GM12865 (cell line): ENCODE measurements at regions not wholly inside any gene's neighbourhood (a gene's known extent, or its start where the extent isn't known, plus 50 kb on each side); places are given as distances from the start of the nearest gene placed in this dataset.

ENCODE experiments used
- DNase-seq: peaks from one replicate; pipeline ENCODE4 v3.0.0; 2010; ENCODE audit warnings: low read depth
- H3K4me3 ChIP-seq: 2 replicates; pipeline ENCODE4 v1.5.1; 2011; ENCODE audit warnings: mild to moderate bottlenecking, low read depth, low read length, control low read depth
- CTCF ChIP-seq: IDR thresholded peaks from 2 replicates; pipeline ENCODE4 v1.5.1; 2011; ENCODE audit warnings: low read length, control low read depth, low read depth, inconsistent platforms; ENCODE audit not compliant: insufficient read depth; ENCODE audit errors: missing control alignments

DNA sequence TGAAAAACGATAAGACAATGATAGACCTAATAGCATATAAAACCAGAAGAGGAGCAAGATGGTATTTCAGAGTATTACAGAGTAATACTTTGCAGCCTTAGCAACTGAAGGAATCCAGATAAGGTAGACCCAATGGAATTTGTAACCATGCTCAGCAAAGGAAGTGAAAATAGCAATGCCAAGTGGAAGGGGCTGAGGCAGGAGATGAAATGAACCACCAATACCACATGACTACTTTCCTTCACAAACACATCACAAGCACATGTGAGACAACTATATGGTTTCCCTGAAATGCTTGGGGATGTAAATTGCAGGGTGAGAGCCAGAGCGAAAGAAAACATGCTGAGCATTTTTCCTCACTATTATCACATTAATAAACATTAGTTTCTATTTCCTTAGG, 79.8 kb upstream of the MELK start:
- no peak for DNase-seq
- no peak for TF ChIP-seq CTCF
- H3K4me3 ChIP-seq = no peak overlapping the region

DNA sequence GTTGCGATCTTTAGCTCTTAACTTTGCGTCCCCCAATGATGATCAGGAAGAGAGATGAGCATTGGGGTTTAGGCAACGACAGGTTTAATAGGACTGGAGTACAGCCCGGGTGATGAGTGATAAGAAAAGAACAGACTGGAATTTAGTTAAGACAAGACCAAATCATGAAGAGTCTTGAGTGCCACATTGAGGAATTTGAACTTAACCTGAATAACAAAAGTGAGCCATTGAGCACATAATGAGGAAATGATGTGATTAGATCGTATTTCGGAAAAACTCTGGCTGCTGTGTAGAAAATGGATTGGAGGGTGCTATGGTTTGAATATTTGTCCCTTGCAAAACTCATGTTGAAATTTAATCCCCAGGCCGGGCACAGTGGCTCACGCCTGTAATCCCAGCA, 83.2 kb upstream of the MELK start:
- no peak overlapping the region for H3K4me3 ChIP-seq
- TF ChIP-seq CTCF = no peak
- no peak for DNase-seq

DNA sequence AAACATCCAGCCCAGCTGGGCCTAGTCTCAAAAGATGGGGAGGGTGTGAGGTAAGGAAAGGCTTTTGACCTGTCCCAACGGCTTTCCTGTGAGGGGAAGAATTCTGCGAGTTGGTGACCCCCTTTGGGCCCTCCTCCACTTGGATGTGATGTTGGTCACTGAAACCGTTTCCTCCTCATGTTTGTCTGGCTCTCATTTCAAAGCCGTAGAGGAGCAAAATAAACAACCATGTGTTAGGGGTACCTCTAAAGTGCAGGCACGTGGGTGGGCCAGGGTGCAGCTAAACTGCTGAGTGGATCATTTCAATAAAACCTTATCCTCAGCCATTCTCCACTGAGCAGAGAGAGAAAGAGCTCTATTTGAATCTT, 84.3 kb upstream of the MELK start:
- no peak for DNase-seq
- no peak for TF ChIP-seq CTCF
- peak overlapping the region; percentile 77 for H3K4me3 ChIP-seq

- TF ChIP-seq CTCF = no peak
- H3K4me3 ChIP-seq = peak overlapping the region; percentile 77
- peak; percentile 97 for DNase-seq
Measured at GRCh38 chr9:36487482-36488388, 85.0 kb upstream of the MELK start.

DNA sequence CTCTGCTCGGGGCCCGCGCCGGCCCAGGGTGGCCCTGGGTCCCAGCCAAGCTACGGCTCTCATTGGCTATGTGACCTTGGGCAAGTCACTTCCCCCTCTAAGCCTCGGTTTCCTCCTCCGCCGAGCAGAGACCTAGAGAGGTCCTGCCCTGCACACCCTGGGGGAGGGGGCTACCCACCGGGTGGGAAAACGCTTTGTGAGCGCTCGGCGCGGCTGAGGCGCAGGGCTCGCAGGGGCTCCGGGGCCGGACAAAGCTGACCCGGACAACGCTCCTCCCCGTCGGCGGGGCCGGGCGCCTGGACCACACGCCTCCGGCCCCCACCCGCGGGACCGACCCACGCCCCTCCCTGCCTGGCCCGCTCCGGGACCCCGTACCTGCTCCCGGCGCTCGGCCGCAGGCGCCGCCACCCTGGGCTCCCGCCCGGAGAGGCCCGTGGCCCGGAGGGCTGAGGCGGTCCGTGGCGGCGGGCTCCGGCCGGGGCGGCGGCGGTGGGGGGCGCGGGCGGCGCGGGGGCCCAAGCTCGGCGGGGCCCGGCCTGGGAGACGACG, 85.7 kb upstream of the MELK start:
- DNase-seq = peak; percentile 80
- H3K4me3 ChIP-seq = peak overlapping the region; percentile 97
- no peak for TF ChIP-seq CTCF

- peak overlapping the region; percentile 97 for H3K4me3 ChIP-seq
- no peak for TF ChIP-seq CTCF
- peak; percentile 8 for DNase-seq
Measured at GRCh38 chr9:36486329-36486932, 86.3 kb upstream of the MELK start.
